Endothelial cell of umbilical vein (primary cell): ENCODE measurements at regions not wholly inside any gene's neighbourhood (a gene's known extent, or its start where the extent isn't known, plus 50 kb on each side); places are given as distances from the start of the nearest gene placed in this dataset.

Experiments used
- CTCF ChIP-seq, 2 donors: IDR thresholded peaks; 1 replicate in 1 of 2; 2 replicates in 1 of 2; pipeline ENCODE4 v1.5.1; 2011; ENCODE audit warnings: low read length in 2 of 2, mild to moderate bottlenecking in 2 of 2, moderate library complexity in 2 of 2, control low read depth in 1 of 2, inconsistent platforms in 1 of 2, low read depth in 1 of 2; ENCODE audit not compliant: insufficient read depth in 1 of 2; ENCODE audit errors: extremely low read depth in 1 of 2
- EZH2 ChIP-seq: IDR thresholded peaks from 2 replicates; pipeline ENCODE4 v1.6.1; 2012; ENCODE audit warnings: borderline replicate concordance, low read depth, mild to moderate bottlenecking, moderate library complexity, low read length, inconsistent platforms; ENCODE audit not compliant: severe bottlenecking
- MAX ChIP-seq: IDR thresholded peaks from 2 replicates; pipeline ENCODE4 v1.6.1; 2011; ENCODE audit not compliant: insufficient read depth, insufficient read length
- MYC ChIP-seq: IDR thresholded peaks from one replicate; pipeline ENCODE4 v1.6.1; 2011; ENCODE audit warnings: mild to moderate bottlenecking, low read depth, low read length
- POLR2A ChIP-seq: IDR thresholded peaks from 2 replicates; pipeline ENCODE4 v1.6.1; 2012; ENCODE audit warnings: low read depth, mild to moderate bottlenecking, control low read depth, low read length
- POLR2AphosphoS5 ChIP-seq: IDR thresholded peaks from 2 replicates; pipeline ENCODE4 v1.6.1; 2012; ENCODE audit warnings: low read depth, mild to moderate bottlenecking, control low read depth, low read length, moderate library complexity; ENCODE audit not compliant: insufficient read depth

GRCh38 chr11:72520815-72521214 is 86.5 kb upstream of the CLPB start:
- TF ChIP-seq POLR2A (no peak), CTCF (IDR thresholded peaks at IDR 0.05; ENCODE audit: extremely low read depth in 1 of 2, insufficient read depth in 1 of 2, low read depth in 1 of 2, low read length in 2 of 2) (no peak), EZH2 (no peak), POLR2AphosphoS5 (no peak), MYC (no peak), MAX (no peak)
